ENCODE measurements at regions not wholly inside any gene's neighbourhood (a gene's known extent, or its start where the extent isn't known, plus 50 kb on each side); places are given as distances from the start of the nearest gene placed in this dataset.

- no peak overlapping the region for H3K4me3 ChIP-seq (ENCODE audit: low read depth, low read length)
- TF ChIP-seq CTCF (IDR thresholded peaks at IDR 0.05; ENCODE audit: insufficient read depth, low read depth, low read length), result no peak
- DNase-seq (ENCODE audit: low read depth), result no peak
Observed at GRCh38 chr5:58403822-58404433, 56.0 kb downstream of the PLK2 start.

GRCh38 chr5:58401701-58402100 is 58.2 kb downstream of the PLK2 start:
- no peak overlapping the region for H3K4me3 ChIP-seq (ENCODE audit: low read depth, low read length)
- no peak for TF ChIP-seq CTCF (IDR thresholded peaks at IDR 0.05; ENCODE audit: insufficient read depth, low read depth, low read length)
- no peak for DNase-seq (ENCODE audit: low read depth)

GRCh38 chr5:58400737-58401136 is 59.1 kb downstream of the PLK2 start:
- no peak overlapping the region for H3K4me3 ChIP-seq (ENCODE audit: low read depth, low read length)
- no peak for DNase-seq (ENCODE audit: low read depth)
- TF ChIP-seq CTCF (IDR thresholded peaks at IDR 0.05; ENCODE audit: insufficient read depth, low read depth, low read length), result no peak

GRCh38 chr5:58399951-58400350 is 59.9 kb downstream of the PLK2 start:
- DNase-seq (ENCODE audit: low read depth), result no peak
- no peak for TF ChIP-seq CTCF (IDR thresholded peaks at IDR 0.05; ENCODE audit: insufficient read depth, low read depth, low read length)
- no peak overlapping the region for H3K4me3 ChIP-seq (ENCODE audit: low read depth, low read length)

GRCh38 chr5:58394339-58394738 is 65.5 kb downstream of the PLK2 start:
- no peak for DNase-seq (ENCODE audit: low read depth)
- no peak overlapping the region for H3K4me3 ChIP-seq (ENCODE audit: low read depth, low read length)
- TF ChIP-seq CTCF (IDR thresholded peaks at IDR 0.05; ENCODE audit: insufficient read depth, low read depth, low read length), result no peak

GRCh38 chr5:58393716-58394115 is 66.2 kb downstream of the PLK2 start:
- no peak for DNase-seq (ENCODE audit: low read depth)
- H3K4me3 ChIP-seq (ENCODE audit: low read depth, low read length), result no peak overlapping the region
- TF ChIP-seq CTCF (IDR thresholded peaks at IDR 0.05; ENCODE audit: insufficient read depth, low read depth, low read length), result no peak

GRCh38 chr5:58392496-58392895 is 67.4 kb downstream of the PLK2 start:
- TF ChIP-seq CTCF (IDR thresholded peaks at IDR 0.05; ENCODE audit: insufficient read depth, low read depth, low read length), result no peak
- DNase-seq (ENCODE audit: low read depth), result no peak
- no peak overlapping the region for H3K4me3 ChIP-seq (ENCODE audit: low read depth, low read length)
